Esophagus (tissue), 2 donors: ENCODE measurements at regions not wholly inside any gene's neighbourhood (a gene's known extent, or its start where the extent isn't known, plus 50 kb on each side); places are given as distances from the start of the nearest gene placed in this dataset.

Source experiments
- H3K27ac ChIP-seq, 2 donors: one replicate each; pipeline ENCODE4 v1.5.1; 2013; ENCODE audit warnings: low read depth in 2 of 2, mild to moderate bottlenecking in 2 of 2, inconsistent platforms in 1 of 2, low read length in 1 of 2, moderate library complexity in 1 of 2
- H3K27me3 ChIP-seq, 2 donors: one replicate each; pipeline ENCODE4 v1.6.1; 2013; ENCODE audit warnings: low read length in 2 of 2, control low read depth in 1 of 2, mild to moderate bottlenecking in 1 of 2; ENCODE audit not compliant: insufficient read depth in 2 of 2, control insufficient read depth in 1 of 2
- H3K36me3 ChIP-seq, 2 donors: one replicate each; pipeline ENCODE4 v1.6.1; 2013; ENCODE audit warnings: low read length in 1 of 2; ENCODE audit not compliant: control insufficient read depth in 2 of 2, insufficient read depth in 2 of 2
- H3K4me1 ChIP-seq, 2 donors: one replicate each; pipeline ENCODE4 v1.6.1; 2013; ENCODE audit warnings: low read length in 1 of 2; ENCODE audit not compliant: control insufficient read depth in 2 of 2, insufficient read depth in 2 of 2
- H3K4me3 ChIP-seq, 2 donors: one replicate each; pipeline ENCODE4 v1.5.1; 2013; ENCODE audit warnings: low read length in 2 of 2, mild to moderate bottlenecking in 2 of 2, low read depth in 1 of 2, moderate library complexity in 1 of 2
- H3K9me3 ChIP-seq, 2 donors: one replicate each; pipeline ENCODE4 v1.6.1; 2013; ENCODE audit warnings: mild to moderate bottlenecking in 2 of 2, low read depth in 1 of 2, low read length in 1 of 2, moderate library complexity in 1 of 2; ENCODE audit not compliant: control insufficient read depth in 2 of 2, insufficient read depth in 1 of 2
- WGBS, 2 donors: extraction: QIAGEN DNeasy Blood & Tissue Kit; methylation state at CpG; one replicate each; pipeline ENCODE4 v1.1.7; 2013; 5-methylcytosine and 5-hydroxymethylcytosine counted together
- donor health status: healthy with polysubstance abuse.
- donor health status: Bipolar disorder and iron deficiency.

GRCh38 chr2:239589833-239590232 lies 189.0 kb upstream of the HDAC4 start:
- Histone ChIP-seq H3K36me3 (no peaks in the 10 kb centered on the region), H3K27ac (no peak overlapping the region), H3K27me3 (no peaks in the 10 kb centered on the region), H3K4me3 (no peak overlapping the region), H3K4me1 (no peaks in the 10 kb centered on the region), H3K9me3 (peaks cover 0 to 5% of the 10 kb centered on the region in 2 donors)
- 80 to 81% methylated on average over 10 of the region's 10 CpGs for WGBS, 2 donors

- H3K27ac ChIP-seq: no peak overlapping the region
- no peaks in the 10 kb centered on the region for H3K27me3 ChIP-seq
- no peaks in the 10 kb centered on the region for H3K4me1 ChIP-seq
- no peak overlapping the region for H3K4me3 ChIP-seq
- 75 to 82% methylated on average over 7 of the region's 7 CpGs for WGBS, 2 donors
- peaks cover 0 to 5% of the 10 kb centered on the region in 2 donors for H3K9me3 ChIP-seq
- no peaks in the 10 kb centered on the region for H3K36me3 ChIP-seq
Measured at GRCh38 chr2:239589270-239589825, 188.5 kb upstream of the HDAC4 start.

- 83 to 85% methylated on average over 13 of the region's 13 CpGs for WGBS, 2 donors
- Histone ChIP-seq H3K27me3 (no peaks in the 10 kb centered on the region), H3K36me3 (no peaks in the 10 kb centered on the region), H3K27ac (no peak overlapping the region), H3K4me1 (no peaks in the 10 kb centered on the region), H3K9me3 (peaks cover 0 to 5% of the 10 kb centered on the region in 2 donors), H3K4me3 (no peak overlapping the region)
Measured at GRCh38 chr2:239588451-239589269, 187.8 kb upstream of the HDAC4 start.

GRCh38 chr2:239587841-239588240 lies 187.0 kb upstream of the HDAC4 start:
- no peak overlapping the region for H3K4me3 ChIP-seq
- H3K27ac ChIP-seq: no peak overlapping the region
- H3K9me3 ChIP-seq: peaks cover 0 to 5% of the 10 kb centered on the region in 2 donors
- WGBS, 2 donors: 70 to 77% methylated on average over 13 to 14 of the region's 14 CpGs
- no peaks in the 10 kb centered on the region for H3K27me3 ChIP-seq
- H3K36me3 ChIP-seq: no peaks in the 10 kb centered on the region
- no peaks in the 10 kb centered on the region for H3K4me1 ChIP-seq

- Histone ChIP-seq H3K9me3 (peaks cover 0 to 3% of the 10 kb centered on the region in 2 donors), H3K36me3 (no peaks in the 10 kb centered on the region), H3K27ac (no peak overlapping the region), H3K27me3 (no peaks in the 10 kb centered on the region), H3K4me1 (no peaks in the 10 kb centered on the region), H3K4me3 (no peak overlapping the region)
- WGBS, 2 donors: 85% methylated on average over 16 of the region's 16 CpGs
Measured at GRCh38 chr2:239587311-239587731, 186.5 kb upstream of the HDAC4 start.

- H3K27ac ChIP-seq: no peak overlapping the region
- no peaks in the 10 kb centered on the region for H3K9me3 ChIP-seq
- H3K27me3 ChIP-seq: no peaks in the 10 kb centered on the region
- H3K4me1 ChIP-seq: no peaks in the 10 kb centered on the region
- no peaks in the 10 kb centered on the region for H3K36me3 ChIP-seq
- WGBS, 2 donors: 83 to 86% methylated on average over 22 of the region's 22 CpGs
- H3K4me3 ChIP-seq: no peak overlapping the region
Measured at GRCh38 chr2:239586651-239587310, 186.0 kb upstream of the HDAC4 start.

GRCh38 chr2:239585422-239585821 lies 184.6 kb upstream of the HDAC4 start:
- H3K36me3 ChIP-seq: no peaks in the 10 kb centered on the region
- 70 to 78% methylated on average over 10 of the region's 10 CpGs for WGBS, 2 donors
- H3K27ac ChIP-seq: no peak overlapping the region
- no peaks in the 10 kb centered on the region for H3K27me3 ChIP-seq
- no peak overlapping the region for H3K4me3 ChIP-seq
- H3K9me3 ChIP-seq: no peaks in the 10 kb centered on the region
- H3K4me1 ChIP-seq: no peaks in the 10 kb centered on the region

GRCh38 chr2:239584986-239585385 lies 184.2 kb upstream of the HDAC4 start:
- Histone ChIP-seq H3K27ac (no peak overlapping the region), H3K27me3 (no peaks in the 10 kb centered on the region), H3K36me3 (no peaks in the 10 kb centered on the region), H3K4me3 (no peak overlapping the region), H3K9me3 (no peaks in the 10 kb centered on the region), H3K4me1 (no peaks in the 10 kb centered on the region)
- WGBS, 2 donors: 58 to 71% methylated on average over 3 of the region's 3 CpGs

GRCh38 chr2:239583879-239584859 lies 183.3 kb upstream of the HDAC4 start:
- H3K36me3 ChIP-seq: no peaks in the 10 kb centered on the region
- WGBS, 2 donors: 87 to 89% methylated on average over 31 of the region's 31 CpGs
- H3K9me3 ChIP-seq: no peaks in the 10 kb centered on the region
- no peak overlapping the region for H3K27ac ChIP-seq
- no peaks in the 10 kb centered on the region for H3K27me3 ChIP-seq
- no peaks in the 10 kb centered on the region for H3K4me1 ChIP-seq
- H3K4me3 ChIP-seq: no peak overlapping the region
